ENCODE measurements at regions not wholly inside any gene's neighbourhood (a gene's known extent, or its start where the extent isn't known, plus 50 kb on each side); places are given as distances from the start of the nearest gene placed in this dataset.

DNA sequence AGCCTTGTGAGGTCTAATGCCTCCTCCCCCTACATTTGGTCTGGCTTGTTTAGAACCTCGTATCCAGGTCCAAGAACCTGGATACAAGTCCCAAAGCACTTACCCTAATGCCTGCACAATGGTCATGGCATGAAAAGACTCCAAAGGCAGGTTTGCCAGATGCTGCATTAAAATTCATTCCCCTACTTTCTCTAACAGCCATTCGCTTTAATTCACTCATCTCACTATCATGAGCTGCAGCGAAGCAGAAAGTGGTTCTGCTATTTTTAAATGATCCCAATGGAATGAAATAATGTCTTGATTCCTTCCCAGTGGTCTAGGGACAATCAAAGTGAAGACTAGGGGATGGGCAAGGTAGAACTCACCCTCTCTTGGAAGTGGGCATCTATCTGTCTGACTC lies 72.5 kb upstream of the MAX start:
- H4K20me1 ChIP-seq (replicated peaks; ENCODE audit: insufficient read depth): no peaks in the 10 kb centered on the region
- Mint-ChIP-seq H3K4me3 (no peak overlapping the region), H3K4me1 (peaks cover 37% of the 10 kb centered on the region), H3K27me3 (ENCODE audit: insufficient read depth, low read depth, poor library complexity) (no peaks in the 10 kb centered on the region), H3K27ac (no peak overlapping the region), H3K36me3 (ENCODE audit: low read depth) (no peaks in the 10 kb centered on the region), H3K9me3 (no peaks in the 10 kb centered on the region)
- H3K27me3 ChIP-seq (ENCODE audit: insufficient read depth): no peaks in the 10 kb centered on the region
- no peaks in the 10 kb centered on the region for H3K36me3 ChIP-seq (ENCODE audit: insufficient read depth)
- H3K27ac ChIP-seq (ENCODE audit: low read depth): no peak overlapping the region
- ATAC-seq (no peak), DNase-seq (ENCODE audit: low spot score) (no peak)
- peaks cover 5% of the 10 kb centered on the region for H3K4me1 ChIP-seq (ENCODE audit: insufficient read depth)
- H3K4me2 ChIP-seq: peak overlapping the region; percentile 52; the same call in 1 of the 2 replicates
- no peaks in the 10 kb centered on the region for H3K9me2 ChIP-seq (ENCODE audit: insufficient read depth)
- H2AFZ ChIP-seq: peak overlapping the region; percentile 98
- H3F3A ChIP-seq (replicated peaks; ENCODE audit: low read depth): no peaks in the 10 kb centered on the region
- H3K4me3 ChIP-seq: peak overlapping the region; percentile 34; the same call in 1 of the 2 replicates
- TF ChIP-seq POLR2AphosphoS5 (IDR thresholded peaks at IDR 0.05; ENCODE audit: low read depth) (no peak), EZH2 (IDR thresholded peaks at IDR 0.05; ENCODE audit: low read depth, unreplicated experiment) (no peak), JUNB (IDR thresholded peaks at IDR 0.05; ENCODE audit: unreplicated experiment) (no peak), STAT1 (IDR thresholded peaks at IDR 0.05; ENCODE audit: unreplicated experiment) (no peak), ZNF462 (CRISPR knock-in tag; IDR thresholded peaks at IDR 0.05) (no peak), ZNF114 (CRISPR knock-in tag; IDR thresholded peaks at IDR 0.05) (no peak), NANOG (IDR thresholded peaks at IDR 0.05; ENCODE audit: borderline replicate concordance) (no peak), REST (IDR thresholded peaks at IDR 0.05; ENCODE audit: unreplicated experiment) (no peak), CREB1 (CRISPR knock-in tag; IDR thresholded peaks at IDR 0.05; ENCODE audit: low read depth) (no peak), ZNF331 (CRISPR knock-in tag; IDR thresholded peaks at IDR 0.05; ENCODE audit: low read depth) (no peak), EZH2phosphoT487 (IDR thresholded peaks at IDR 0.05; ENCODE audit: unreplicated experiment) (no peak)
- TF ChIP-seq, protein P1, sequence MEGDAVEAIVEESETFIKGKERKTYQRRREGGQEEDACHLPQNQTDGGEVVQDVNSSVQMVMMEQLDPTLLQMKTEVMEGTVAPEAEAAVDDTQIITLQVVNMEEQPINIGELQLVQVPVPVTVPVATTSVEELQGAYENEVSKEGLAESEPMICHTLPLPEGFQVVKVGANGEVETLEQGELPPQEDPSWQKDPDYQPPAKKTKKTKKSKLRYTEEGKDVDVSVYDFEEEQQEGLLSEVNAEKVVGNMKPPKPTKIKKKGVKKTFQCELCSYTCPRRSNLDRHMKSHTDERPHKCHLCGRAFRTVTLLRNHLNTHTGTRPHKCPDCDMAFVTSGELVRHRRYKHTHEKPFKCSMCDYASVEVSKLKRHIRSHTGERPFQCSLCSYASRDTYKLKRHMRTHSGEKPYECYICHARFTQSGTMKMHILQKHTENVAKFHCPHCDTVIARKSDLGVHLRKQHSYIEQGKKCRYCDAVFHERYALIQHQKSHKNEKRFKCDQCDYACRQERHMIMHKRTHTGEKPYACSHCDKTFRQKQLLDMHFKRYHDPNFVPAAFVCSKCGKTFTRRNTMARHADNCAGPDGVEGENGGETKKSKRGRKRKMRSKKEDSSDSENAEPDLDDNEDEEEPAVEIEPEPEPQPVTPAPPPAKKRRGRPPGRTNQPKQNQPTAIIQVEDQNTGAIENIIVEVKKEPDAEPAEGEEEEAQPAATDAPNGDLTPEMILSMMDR (conservative IDR thresholded peaks at IDR 0.05; ENCODE audit: low read depth in 2 of 2): no peak
- TF ChIP-seq, protein P2, sequence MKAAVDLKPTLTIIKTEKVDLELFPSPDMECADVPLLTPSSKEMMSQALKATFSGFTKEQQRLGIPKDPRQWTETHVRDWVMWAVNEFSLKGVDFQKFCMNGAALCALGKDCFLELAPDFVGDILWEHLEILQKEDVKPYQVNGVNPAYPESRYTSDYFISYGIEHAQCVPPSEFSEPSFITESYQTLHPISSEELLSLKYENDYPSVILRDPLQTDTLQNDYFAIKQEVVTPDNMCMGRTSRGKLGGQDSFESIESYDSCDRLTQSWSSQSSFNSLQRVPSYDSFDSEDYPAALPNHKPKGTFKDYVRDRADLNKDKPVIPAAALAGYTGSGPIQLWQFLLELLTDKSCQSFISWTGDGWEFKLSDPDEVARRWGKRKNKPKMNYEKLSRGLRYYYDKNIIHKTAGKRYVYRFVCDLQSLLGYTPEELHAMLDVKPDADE (IDR thresholded peaks at IDR 0.05): no peak
- H3K79me2 ChIP-seq (replicated peaks; ENCODE audit: insufficient read depth): no peaks in the 10 kb centered on the region

Measured in GM23338 (cell line).